Breast epithelium (tissue), 3 donors: ENCODE measurements at regions not wholly inside any gene's neighbourhood (a gene's known extent, or its start where the extent isn't known, plus 50 kb on each side); places are given as distances from the start of the nearest gene placed in this dataset.

Experiments
- POLR2A ChIP-seq: fragments of 450-650 bp; IDR thresholded peaks from one replicate; pipeline ENCODE4 v1.6.1; 2016; ENCODE audit warnings: antibody characterized with exemption, mild to moderate bottlenecking, moderate library complexity
- POLR2AphosphoS5 ChIP-seq, 3 donors: sonication (generic); formaldehyde crosslinking; IDR thresholded peaks; one replicate each; pipeline ENCODE4 v1.6.1; 2017; ENCODE audit warnings: antibody characterized with exemption in 3 of 3
- TF ChIP-seq, protein P1 (sequence below), 3 donors: fragments of 450-650 bp; IDR thresholded peaks; one replicate each; pipeline ENCODE4 v1.5.1; 2016 to 2017; ENCODE audit warnings: antibody characterized with exemption in 3 of 3, mild to moderate bottlenecking in 3 of 3, moderate library complexity in 3 of 3

GRCh38 chr2:2703762-2704427 is 372.8 kb upstream of the MYT1L start:
- no peak for TF ChIP-seq POLR2A
- TF ChIP-seq, protein P1, sequence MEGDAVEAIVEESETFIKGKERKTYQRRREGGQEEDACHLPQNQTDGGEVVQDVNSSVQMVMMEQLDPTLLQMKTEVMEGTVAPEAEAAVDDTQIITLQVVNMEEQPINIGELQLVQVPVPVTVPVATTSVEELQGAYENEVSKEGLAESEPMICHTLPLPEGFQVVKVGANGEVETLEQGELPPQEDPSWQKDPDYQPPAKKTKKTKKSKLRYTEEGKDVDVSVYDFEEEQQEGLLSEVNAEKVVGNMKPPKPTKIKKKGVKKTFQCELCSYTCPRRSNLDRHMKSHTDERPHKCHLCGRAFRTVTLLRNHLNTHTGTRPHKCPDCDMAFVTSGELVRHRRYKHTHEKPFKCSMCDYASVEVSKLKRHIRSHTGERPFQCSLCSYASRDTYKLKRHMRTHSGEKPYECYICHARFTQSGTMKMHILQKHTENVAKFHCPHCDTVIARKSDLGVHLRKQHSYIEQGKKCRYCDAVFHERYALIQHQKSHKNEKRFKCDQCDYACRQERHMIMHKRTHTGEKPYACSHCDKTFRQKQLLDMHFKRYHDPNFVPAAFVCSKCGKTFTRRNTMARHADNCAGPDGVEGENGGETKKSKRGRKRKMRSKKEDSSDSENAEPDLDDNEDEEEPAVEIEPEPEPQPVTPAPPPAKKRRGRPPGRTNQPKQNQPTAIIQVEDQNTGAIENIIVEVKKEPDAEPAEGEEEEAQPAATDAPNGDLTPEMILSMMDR (IDR thresholded peaks at IDR 0.05), result no peak
- no peak for TF ChIP-seq POLR2AphosphoS5 (IDR thresholded peaks at IDR 0.05)
